NCI-H2196 treated with DMSO at 0.1 percent for 48 hours (cell line): ENCODE measurements at regions not wholly inside any gene's neighbourhood (a gene's known extent, or its start where the extent isn't known, plus 50 kb on each side); places are given as distances from the start of the nearest gene placed in this dataset.

Source experiments
- DNase-seq: peaks from one replicate; lab custom pipeline; 2025; ENCODE audit not compliant: unreplicated experiment; lab: John Stamatoyannopoulos, UW

- no peak for DNase-seq
These were observed 639.7 kb upstream of the USP24 start for GRCh38 chr1:55854911-55855310.

- no peak for DNase-seq
These were observed 633.7 kb upstream of the USP24 start for GRCh38 chr1:55848906-55849305.

- DNase-seq, result no peak
These were observed 630.9 kb upstream of the USP24 start for GRCh38 chr1:55846051-55846450.

GRCh38 chr1:55844322-55844721 lies 629.2 kb upstream of the USP24 start:
- DNase-seq, result no peak

GRCh38 chr1:55839626-55840025 lies 624.5 kb upstream of the USP24 start:
- DNase-seq, result no peak

- no peak for DNase-seq
These were observed 624.1 kb upstream of the USP24 start for GRCh38 chr1:55839221-55839620.

GRCh38 chr1:55836086-55836485 lies 620.9 kb upstream of the USP24 start:
- DNase-seq, result no peak

- no peak for DNase-seq
These were observed 618.4 kb upstream of the USP24 start for GRCh38 chr1:55833529-55834091.

- DNase-seq, result no peak
These were observed 616.6 kb upstream of the USP24 start for GRCh38 chr1:55831759-55832158.

- no peak for DNase-seq
These were observed 612.9 kb upstream of the USP24 start for GRCh38 chr1:55828044-55828443.

GRCh38 chr1:55827350-55827749 lies 612.2 kb upstream of the USP24 start:
- DNase-seq, result no peak

- DNase-seq, result no peak
These were observed 611.4 kb upstream of the USP24 start for GRCh38 chr1:55826381-55827080.

GRCh38 chr1:55825461-55825860 lies 610.3 kb upstream of the USP24 start:
- DNase-seq, result no peak

- DNase-seq, result no peak
These were observed 609.1 kb upstream of the USP24 start for GRCh38 chr1:55824251-55824640.

GRCh38 chr1:55823541-55824250 lies 608.5 kb upstream of the USP24 start:
- no peak for DNase-seq

GRCh38 chr1:55822891-55823290 lies 607.7 kb upstream of the USP24 start:
- DNase-seq, result no peak

GRCh38 chr1:55821234-55821633 lies 606.1 kb upstream of the USP24 start:
- DNase-seq, result no peak

- peak; percentile 43 for DNase-seq
These were observed 605.3 kb upstream of the USP24 start for GRCh38 chr1:55820501-55820900.

GRCh38 chr1:55819011-55819410 lies 603.8 kb upstream of the USP24 start:
- DNase-seq, result no peak

- DNase-seq, result no peak
These were observed 601.6 kb upstream of the USP24 start for GRCh38 chr1:55816456-55817426.

- no peak for DNase-seq
These were observed 600.7 kb upstream of the USP24 start for GRCh38 chr1:55815745-55816455.
